WERI-Rb-1 (cell line): ENCODE measurements at regions not wholly inside any gene's neighbourhood (a gene's known extent, or its start where the extent isn't known, plus 50 kb on each side); places are given as distances from the start of the nearest gene placed in this dataset.

Experiments used
- DNase-seq: peaks from one replicate; pipeline ENCODE4 v3.0.0-alpha.2; 2020
- H3K27ac ChIP-seq: fragments of 250-450 bp; sonication (Bioruptor Pico); 2 replicates; pipeline ENCODE4 v1.5.1; 2020; ENCODE audit warnings: mild to moderate bottlenecking, moderate library complexity
- H3K27me3 ChIP-seq: fragments of 250-450 bp; sonication (Bioruptor Pico); 2 replicates; pipeline ENCODE4 v1.5.1; 2021; ENCODE audit warnings: mild to moderate bottlenecking, low read depth, moderate library complexity; ENCODE audit not compliant: insufficient read depth, severe bottlenecking
- H3K36me3 ChIP-seq: fragments of 250-450 bp; sonication (Bioruptor Pico); 2 replicates; pipeline ENCODE4 v1.5.1; 2020; ENCODE audit warnings: mild to moderate bottlenecking, moderate library complexity
- H3K4me3 ChIP-seq: 2 replicates; pipeline ENCODE4 v1.5.1; 2011; ENCODE audit warnings: low read depth, mild to moderate bottlenecking, control low read depth, low read length
- H3K9me3 ChIP-seq: fragments of 250-450 bp; sonication (Bioruptor Pico); 2 replicates; pipeline ENCODE4 v1.5.1; 2021; ENCODE audit warnings: mild to moderate bottlenecking, moderate library complexity; ENCODE audit not compliant: severe bottlenecking
- CTCF ChIP-seq: IDR thresholded peaks from 2 replicates; pipeline ENCODE4 v1.5.1; 2011; ENCODE audit warnings: low read depth, mild to moderate bottlenecking, control low read depth, inconsistent platforms, low read length

GRCh38 chr5:152072091-152072490 lies 147.4 kb upstream of the GLRA1 start:
- H3K36me3 ChIP-seq, result no peaks in the 10 kb centered on the region
- no peaks in the 10 kb centered on the region for H3K9me3 ChIP-seq
- no peak overlapping the region for H3K27ac ChIP-seq
- no peak for TF ChIP-seq CTCF
- no peak for DNase-seq
- H3K4me3 ChIP-seq, result no peak overlapping the region
- peaks cover 2% of the 10 kb centered on the region for H3K27me3 ChIP-seq

- no peak overlapping the region for H3K4me3 ChIP-seq
- H3K27ac ChIP-seq, result no peak overlapping the region
- no peaks in the 10 kb centered on the region for H3K36me3 ChIP-seq
- no peak for DNase-seq
- peaks cover 2% of the 10 kb centered on the region for H3K27me3 ChIP-seq
- H3K9me3 ChIP-seq, result no peaks in the 10 kb centered on the region
- no peak for TF ChIP-seq CTCF
Observed at GRCh38 chr5:152070591-152070990, 145.9 kb upstream of the GLRA1 start.

GRCh38 chr5:152066784-152067183 lies 142.1 kb upstream of the GLRA1 start:
- no peak for DNase-seq
- TF ChIP-seq CTCF, result no peak
- Histone ChIP-seq H3K4me3 (no peak overlapping the region), H3K9me3 (no peaks in the 10 kb centered on the region), H3K36me3 (no peaks in the 10 kb centered on the region), H3K27ac (no peak overlapping the region), H3K27me3 (no peaks in the 10 kb centered on the region)

- Histone ChIP-seq H3K9me3 (no peaks in the 10 kb centered on the region), H3K27me3 (no peaks in the 10 kb centered on the region), H3K4me3 (no peak overlapping the region), H3K36me3 (no peaks in the 10 kb centered on the region), H3K27ac (no peak overlapping the region)
- TF ChIP-seq CTCF, result no peak
- no peak for DNase-seq
Observed at GRCh38 chr5:152063004-152063403, 138.4 kb upstream of the GLRA1 start.

- Histone ChIP-seq H3K4me3 (no peak overlapping the region), H3K27me3 (no peaks in the 10 kb centered on the region), H3K27ac (no peak overlapping the region), H3K36me3 (no peaks in the 10 kb centered on the region), H3K9me3 (no peaks in the 10 kb centered on the region)
- TF ChIP-seq CTCF, result no peak
- DNase-seq, result no peak
Observed at GRCh38 chr5:152061095-152061494, 136.4 kb upstream of the GLRA1 start.

- no peak for DNase-seq
- H3K27ac ChIP-seq, result no peak overlapping the region
- H3K27me3 ChIP-seq, result no peaks in the 10 kb centered on the region
- no peak for TF ChIP-seq CTCF
- H3K4me3 ChIP-seq, result no peak overlapping the region
- no peaks in the 10 kb centered on the region for H3K9me3 ChIP-seq
- no peaks in the 10 kb centered on the region for H3K36me3 ChIP-seq
Observed at GRCh38 chr5:152058267-152058666, 133.6 kb upstream of the GLRA1 start.
